ENCODE measurements at regions not wholly inside any gene's neighbourhood (a gene's known extent, or its start where the extent isn't known, plus 50 kb on each side); places are given as distances from the start of the nearest gene placed in this dataset.

DNA sequence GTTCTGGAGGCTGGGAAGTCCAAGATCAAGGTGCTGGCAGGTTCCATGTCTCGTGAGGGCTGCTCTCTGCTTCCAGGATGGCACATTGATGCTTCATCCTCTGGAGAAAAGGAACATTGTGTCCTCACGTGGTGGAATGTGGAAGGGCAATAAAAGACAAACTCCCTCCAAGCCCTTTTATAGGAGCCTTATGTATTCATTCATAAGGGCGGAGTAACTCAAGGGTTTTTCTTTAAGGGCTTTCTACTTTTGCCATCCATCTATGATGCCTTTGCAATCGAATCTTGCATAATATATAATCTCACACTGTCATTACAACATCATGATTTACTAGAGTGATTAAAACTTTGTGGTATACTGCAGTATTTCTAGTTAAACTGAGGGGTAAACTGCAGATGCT is 132.7 kb upstream of the DDHD1 start:
- TF ChIP-seq, protein P1, sequence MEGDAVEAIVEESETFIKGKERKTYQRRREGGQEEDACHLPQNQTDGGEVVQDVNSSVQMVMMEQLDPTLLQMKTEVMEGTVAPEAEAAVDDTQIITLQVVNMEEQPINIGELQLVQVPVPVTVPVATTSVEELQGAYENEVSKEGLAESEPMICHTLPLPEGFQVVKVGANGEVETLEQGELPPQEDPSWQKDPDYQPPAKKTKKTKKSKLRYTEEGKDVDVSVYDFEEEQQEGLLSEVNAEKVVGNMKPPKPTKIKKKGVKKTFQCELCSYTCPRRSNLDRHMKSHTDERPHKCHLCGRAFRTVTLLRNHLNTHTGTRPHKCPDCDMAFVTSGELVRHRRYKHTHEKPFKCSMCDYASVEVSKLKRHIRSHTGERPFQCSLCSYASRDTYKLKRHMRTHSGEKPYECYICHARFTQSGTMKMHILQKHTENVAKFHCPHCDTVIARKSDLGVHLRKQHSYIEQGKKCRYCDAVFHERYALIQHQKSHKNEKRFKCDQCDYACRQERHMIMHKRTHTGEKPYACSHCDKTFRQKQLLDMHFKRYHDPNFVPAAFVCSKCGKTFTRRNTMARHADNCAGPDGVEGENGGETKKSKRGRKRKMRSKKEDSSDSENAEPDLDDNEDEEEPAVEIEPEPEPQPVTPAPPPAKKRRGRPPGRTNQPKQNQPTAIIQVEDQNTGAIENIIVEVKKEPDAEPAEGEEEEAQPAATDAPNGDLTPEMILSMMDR (IDR thresholded peaks at IDR 0.05): no peak
- intact Hi-C loops (cut with DNase I): no loop called here
- 76 to 79% (median 76%) methylated on average over 4 of the region's 4 CpGs for WGBS, 3 donors

DNA sequence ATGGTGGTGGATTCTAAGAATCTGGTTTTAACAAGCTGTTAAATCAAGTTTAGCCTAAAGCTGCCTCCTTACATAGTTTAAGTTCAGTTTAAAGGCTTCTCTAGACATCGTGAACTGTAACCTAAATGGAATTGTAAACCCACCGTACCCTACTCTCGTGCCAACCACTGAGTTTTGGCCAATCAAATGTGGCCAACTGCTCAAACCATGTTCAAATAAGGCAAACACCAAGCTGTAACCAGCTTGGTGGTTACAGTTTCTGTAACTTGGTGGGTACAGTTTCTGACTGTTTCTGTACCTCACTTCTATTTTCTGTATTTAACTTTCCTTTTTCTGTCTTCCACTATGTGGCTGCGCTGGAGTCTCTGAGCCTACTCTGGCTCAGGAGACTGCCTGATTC is 131.9 kb upstream of the DDHD1 start:
- intact Hi-C loops (cut with DNase I): no loop called here
- Histone ChIP-seq H3K4me3 (no peak overlapping the region), H3K9me3 (no peaks in the 10 kb centered on the region), H3K4me1 (ENCODE audit: insufficient read depth) (no peaks in the 10 kb centered on the region), H3K27ac (no peak overlapping the region), H3K36me3 (no peaks in the 10 kb centered on the region), H3K27me3 (no peaks in the 10 kb centered on the region)
- 96 to 98% (median 96%) methylated on average over 4 of the region's 4 CpGs for WGBS, 3 donors
- no peak for DNase-seq
- TF ChIP-seq POLR2A (IDR thresholded peaks at IDR 0.05): no peak

More for the DNA sequence above, 132.7 kb upstream of the DDHD1 start:
- DNase-seq: no peak
- Histone ChIP-seq H3K4me1 (ENCODE audit: insufficient read depth) (no peaks in the 10 kb centered on the region), H3K27ac (no peak overlapping the region), H3K36me3 (no peaks in the 10 kb centered on the region), H3K27me3 (no peaks in the 10 kb centered on the region), H3K9me3 (no peaks in the 10 kb centered on the region), H3K4me3 (no peak overlapping the region)

DNA sequence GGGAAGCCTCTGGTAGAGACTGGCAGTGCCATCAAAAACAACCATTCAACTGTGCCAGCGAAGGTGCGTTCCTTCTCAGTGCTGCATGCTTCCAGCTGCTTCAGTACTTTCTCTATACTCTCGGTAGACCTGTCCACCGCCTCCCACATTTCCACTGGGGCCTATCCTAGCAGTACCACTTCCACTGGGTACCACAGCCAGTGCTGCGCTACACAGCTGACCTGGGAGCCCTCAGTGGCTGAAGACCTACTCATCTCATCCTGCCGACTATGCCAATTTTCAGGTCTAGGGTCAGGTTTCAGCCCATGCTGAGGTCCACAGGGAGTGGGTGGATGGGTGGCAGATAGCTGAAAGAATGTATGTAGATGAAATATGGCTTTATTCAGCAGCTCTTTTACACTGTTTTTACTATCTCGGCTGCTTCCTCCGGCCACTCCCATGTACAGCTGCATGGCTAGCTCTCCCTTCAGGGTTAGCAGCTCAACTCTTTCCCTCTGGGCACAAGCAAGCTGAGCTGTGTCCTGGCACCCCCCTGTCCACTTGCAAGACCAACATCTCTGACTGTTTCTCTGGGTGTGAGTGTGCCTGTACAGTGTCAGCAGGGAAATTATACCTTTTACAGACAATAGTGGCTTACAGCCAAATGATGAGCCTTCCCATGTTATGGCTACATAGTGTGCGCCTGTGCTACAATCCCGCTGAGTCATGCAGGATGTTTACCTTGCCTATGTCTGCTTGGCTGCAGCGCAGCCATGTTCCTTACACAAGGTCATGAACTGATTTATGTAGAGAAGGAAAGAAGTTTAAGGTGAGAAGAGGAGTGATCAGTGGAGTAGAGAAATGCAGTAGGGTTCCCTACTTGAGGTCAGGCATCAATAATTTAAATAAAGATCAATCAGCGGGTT is 125.7 kb upstream of the DDHD1 start:
- no peak for DNase-seq
- no peaks in the 10 kb centered on the region for H3K27me3 ChIP-seq
- H3K27ac ChIP-seq: no peak overlapping the region
- H3K4me1 ChIP-seq (ENCODE audit: insufficient read depth): peaks cover 5% of the 10 kb centered on the region
- H3K4me3 ChIP-seq: no peak overlapping the region
- intact Hi-C loops (cut with DNase I): no loop called here
- no peaks in the 10 kb centered on the region for H3K36me3 ChIP-seq
- WGBS, 3 donors: 34 to 52% (median 39%) methylated on average over 12 of the region's 12 CpGs
- no peaks in the 10 kb centered on the region for H3K9me3 ChIP-seq
- TF ChIP-seq, protein P1 (IDR thresholded peaks at IDR 0.05): no peak
- TF ChIP-seq EP300 (IDR thresholded peaks at IDR 0.05): no peak
- TF ChIP-seq POLR2A (IDR thresholded peaks at IDR 0.05): no peak

DNA sequence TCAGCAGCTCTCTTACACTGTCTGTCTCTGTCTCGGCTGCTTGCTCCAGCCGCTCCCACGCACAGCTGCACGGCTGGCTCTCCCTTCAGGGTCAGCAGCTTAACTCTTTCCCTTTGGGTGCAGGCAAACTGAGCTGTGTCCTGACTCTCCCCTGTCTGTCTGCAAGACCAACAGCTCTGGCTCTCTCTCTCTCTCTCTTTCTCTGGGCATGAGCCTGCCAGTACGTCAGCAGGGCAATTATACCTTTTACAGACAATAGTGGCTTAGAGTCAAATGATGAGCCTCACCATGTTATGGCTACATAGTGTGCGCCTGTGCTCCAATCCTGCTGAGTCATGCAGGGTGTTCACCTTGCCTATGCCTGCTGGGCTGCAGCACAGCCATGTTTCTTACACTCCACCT is 120.5 kb upstream of the DDHD1 start:
- TF ChIP-seq POLR2A (IDR thresholded peaks at IDR 0.05) (no peak), EP300 (IDR thresholded peaks at IDR 0.05) (no peak)
- TF ChIP-seq, protein P1 (IDR thresholded peaks at IDR 0.05): no peak
- Histone ChIP-seq H3K27ac (no peak overlapping the region), H3K9me3 (no peaks in the 10 kb centered on the region), H3K4me1 (ENCODE audit: insufficient read depth) (peaks cover 2% of the 10 kb centered on the region), H3K4me3 (no peak overlapping the region), H3K27me3 (no peaks in the 10 kb centered on the region), H3K36me3 (no peaks in the 10 kb centered on the region)
- WGBS, 3 donors: 10 to 19% (median 10%) methylated on average over 6 of the region's 6 CpGs
- peak in 4 of 5 donors; percentile 28 to 67 (median 56) for DNase-seq
- intact Hi-C loops (cut with DNase I): no loop called here

DNA sequence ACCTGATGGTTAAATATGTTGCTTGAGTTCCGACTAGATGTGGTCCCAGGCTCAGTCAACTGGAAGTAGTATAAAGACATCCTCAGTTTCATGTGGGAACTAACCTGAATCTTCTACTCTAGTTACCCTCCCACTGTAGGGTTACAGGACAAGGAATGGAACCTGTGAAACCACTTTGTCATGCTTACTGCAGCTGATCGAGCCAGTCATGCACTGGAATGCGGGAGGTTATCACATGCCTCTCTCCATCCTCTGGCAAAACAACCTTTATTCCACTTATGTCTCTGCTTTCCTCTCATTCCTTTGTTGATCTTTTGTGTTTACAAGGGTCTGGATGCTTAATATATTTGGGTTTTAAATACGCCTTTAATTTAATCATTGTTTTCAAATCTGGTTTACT is 111.9 kb upstream of the DDHD1 start:
- Histone ChIP-seq H3K27ac (no peak overlapping the region), H3K27me3 (no peaks in the 10 kb centered on the region), H3K36me3 (no peaks in the 10 kb centered on the region), H3K9me3 (no peaks in the 10 kb centered on the region), H3K4me3 (no peak overlapping the region), H3K4me1 (ENCODE audit: insufficient read depth) (no peaks in the 10 kb centered on the region)
- intact Hi-C loops (cut with DNase I): no loop called here
- WGBS, 3 donors: 76 to 83% (median 78%) methylated on average over 4 of the region's 4 CpGs
- TF ChIP-seq, protein P1 (IDR thresholded peaks at IDR 0.05): no peak
- TF ChIP-seq EP300 (IDR thresholded peaks at IDR 0.05): no peak
- no peak for TF ChIP-seq POLR2A (IDR thresholded peaks at IDR 0.05)
- no peak for DNase-seq

All from ovary (tissue), 7 donors.